ENCODE measurements at regions not wholly inside any gene's neighbourhood (a gene's known extent, or its start where the extent isn't known, plus 50 kb on each side); places are given as distances from the start of the nearest gene placed in this dataset.
"Not testable (repeated sequence)": the region's sequence is repeated elsewhere in the genome, so short reads cannot be mapped to it uniquely, and the experiment has no call there.

DNA sequence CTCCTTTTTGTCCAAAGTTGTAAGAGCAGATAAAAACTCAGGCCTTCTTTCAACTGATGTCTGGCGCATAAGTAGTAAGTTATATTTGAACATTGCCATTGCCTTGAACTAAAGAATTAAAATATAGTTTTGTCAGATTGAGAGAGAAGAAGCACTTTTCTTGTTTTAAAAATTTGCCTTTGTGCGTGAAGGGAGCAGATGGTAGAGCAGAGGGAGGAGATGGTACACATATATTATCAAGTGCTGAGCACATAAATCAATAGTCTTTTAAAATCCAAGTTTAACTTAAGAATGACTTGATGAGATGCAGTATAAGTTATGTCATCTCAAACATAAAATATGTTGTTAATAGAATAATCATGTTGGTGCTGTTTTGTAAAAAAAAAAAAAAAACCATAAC, 504.6 kb upstream of the KLHL1 start:
- no peak for DNase-seq

DNA sequence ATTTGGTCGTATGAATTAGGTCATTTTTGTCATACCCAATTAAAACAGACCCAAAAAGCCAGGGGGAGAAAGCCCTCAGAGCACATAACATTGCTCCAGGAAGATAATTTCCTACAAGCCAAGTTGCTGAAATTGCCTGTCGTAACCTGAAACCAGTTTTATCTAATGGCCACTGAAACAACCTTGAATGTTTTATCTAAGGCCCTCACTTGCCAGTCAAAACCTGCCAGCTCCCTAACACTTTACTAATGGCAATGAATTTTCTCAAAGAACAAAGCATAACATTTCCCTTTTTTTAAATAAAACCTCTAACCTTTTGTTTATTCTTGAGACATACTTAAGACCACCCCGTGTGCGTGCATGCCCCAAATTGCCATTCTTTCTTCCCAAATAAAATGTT, 496.2 kb upstream of the KLHL1 start:
- DNase-seq = no peak

DNA sequence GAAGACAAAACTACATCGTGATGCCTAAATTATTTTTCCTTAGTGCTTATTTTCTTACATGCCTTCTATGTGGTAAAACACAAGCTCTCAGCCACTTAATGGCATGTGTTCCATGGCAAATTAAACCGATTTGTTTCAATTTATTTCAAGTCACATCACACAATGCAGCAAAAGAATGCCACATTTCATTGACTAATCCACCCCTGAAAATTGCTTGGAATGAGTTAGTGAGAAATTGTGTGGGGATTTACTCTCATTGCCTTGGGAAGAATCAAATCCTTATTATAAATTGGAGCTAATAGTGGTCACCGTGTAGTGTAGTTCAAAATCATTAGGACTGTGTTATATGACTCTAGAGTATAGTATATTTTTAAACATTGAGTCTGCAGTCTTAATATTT, 485.5 kb upstream of the KLHL1 start:
- no peak for DNase-seq

DNA sequence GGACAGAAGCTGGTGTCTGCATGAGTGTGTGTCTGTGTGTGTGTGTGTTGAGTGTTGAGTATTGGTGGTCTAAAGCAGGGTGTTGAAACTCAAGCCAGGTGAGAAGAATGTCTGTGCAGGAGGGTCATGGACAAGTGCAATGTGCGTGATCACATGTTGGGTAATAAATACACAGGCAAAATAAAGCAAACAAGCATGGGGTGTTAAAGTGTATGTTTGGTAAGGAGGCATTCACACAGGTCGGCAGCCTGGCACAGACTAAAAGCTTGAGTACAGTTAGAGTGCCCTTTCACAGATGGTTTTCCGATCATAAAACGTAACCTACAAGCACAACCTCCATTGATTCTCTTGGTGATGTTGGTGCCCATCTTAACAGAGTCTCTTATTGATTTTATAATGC, 476.9 kb upstream of the KLHL1 start:
- DNase-seq = no peak

DNA sequence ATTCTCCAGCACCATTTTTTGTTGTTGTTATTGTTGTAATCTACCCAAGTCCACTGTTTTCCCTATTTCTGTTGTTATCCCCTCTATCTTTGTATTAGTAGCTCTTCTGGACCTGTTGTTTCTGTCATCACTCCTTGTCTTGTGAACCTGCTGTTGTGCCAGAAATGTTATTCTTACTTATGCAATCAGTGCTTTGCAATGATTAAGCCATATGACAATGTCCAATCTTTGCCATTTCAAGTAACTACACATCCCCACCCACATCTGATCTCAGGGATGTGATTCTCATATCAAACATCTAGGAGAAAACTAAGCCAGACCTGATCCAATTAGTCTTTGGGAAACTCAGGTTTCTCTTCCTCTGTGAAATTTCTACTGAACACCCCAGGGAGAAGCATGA, 472.6 kb upstream of the KLHL1 start:
- no peak for DNase-seq

DNA sequence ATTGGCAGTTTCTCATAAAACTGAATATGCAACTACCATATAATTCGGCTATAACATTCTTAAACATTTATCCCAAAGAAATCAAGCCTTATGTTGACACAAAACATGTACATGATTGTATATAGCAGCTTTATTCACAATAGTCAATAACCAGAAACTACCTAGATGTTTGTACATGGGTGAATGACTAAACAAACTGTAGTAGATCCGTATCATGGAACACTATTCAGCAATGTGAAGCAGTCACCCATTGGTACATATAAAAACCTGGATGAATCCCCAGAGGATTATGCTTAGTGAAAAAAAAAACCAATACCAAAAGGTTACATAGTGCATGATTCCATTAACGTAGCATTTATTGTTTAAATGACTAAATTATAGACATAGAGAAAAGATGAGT, 471.7 kb upstream of the KLHL1 start:
- DNase-seq = no peak

DNA sequence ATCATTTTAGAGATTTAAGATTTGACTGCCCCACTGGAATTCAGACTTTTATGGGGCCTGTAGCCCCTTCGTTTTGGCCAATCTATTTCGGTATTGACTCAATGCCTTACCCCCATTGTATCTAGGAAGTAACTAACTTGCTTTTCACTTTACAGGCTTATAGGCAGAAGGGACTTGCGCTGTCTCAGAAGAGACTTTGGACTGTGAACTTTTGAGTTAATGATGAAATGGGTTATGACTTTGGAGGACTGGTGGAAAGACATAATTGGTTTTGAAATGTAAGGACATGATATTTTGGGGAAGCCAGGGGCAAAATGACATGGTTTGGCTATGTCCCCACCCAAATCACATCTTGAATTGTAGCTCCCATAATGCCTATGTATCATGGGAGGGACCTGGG, 463.0 kb upstream of the KLHL1 start:
- no peak for DNase-seq

DNA sequence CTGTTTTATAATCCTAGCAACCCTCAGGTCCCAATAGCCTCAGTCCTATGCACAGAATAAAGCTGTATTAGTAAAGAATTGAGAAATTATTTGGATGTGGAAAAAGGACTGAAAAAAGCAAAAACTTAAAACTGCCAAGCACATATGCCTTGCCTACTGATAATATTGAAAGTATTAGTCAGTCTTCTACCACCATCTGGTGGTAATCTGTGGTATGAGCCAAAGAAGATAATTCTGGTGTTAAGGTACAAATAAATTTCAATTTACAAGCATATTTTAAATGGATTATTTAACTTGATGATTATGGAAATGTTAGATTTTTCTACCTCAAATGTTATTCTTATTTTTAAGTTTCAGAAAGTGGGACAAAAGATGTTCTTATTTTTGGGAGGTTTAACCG, 460.3 kb upstream of the KLHL1 start:
- peak; percentile 1 for DNase-seq

DNA sequence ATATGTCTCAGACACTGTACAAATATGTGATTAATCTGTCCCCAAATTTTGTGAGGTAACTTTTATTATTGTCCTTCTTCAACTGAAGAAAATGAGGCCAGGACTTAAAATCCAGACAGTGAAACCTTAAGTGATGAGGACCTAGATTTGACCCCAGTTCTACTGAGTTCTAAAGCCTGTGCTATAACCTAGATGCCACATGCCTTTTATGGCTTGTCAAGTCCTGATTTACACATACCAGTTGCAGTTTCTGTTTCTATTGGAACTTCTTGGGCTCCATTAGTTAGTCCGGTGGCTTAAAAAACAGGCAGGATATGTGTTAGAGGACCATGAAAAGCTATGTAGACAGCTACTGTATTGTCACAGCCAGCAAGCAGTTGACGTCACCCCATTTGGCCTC, 436.5 kb upstream of the KLHL1 start:
- DNase-seq = no peak

DNA sequence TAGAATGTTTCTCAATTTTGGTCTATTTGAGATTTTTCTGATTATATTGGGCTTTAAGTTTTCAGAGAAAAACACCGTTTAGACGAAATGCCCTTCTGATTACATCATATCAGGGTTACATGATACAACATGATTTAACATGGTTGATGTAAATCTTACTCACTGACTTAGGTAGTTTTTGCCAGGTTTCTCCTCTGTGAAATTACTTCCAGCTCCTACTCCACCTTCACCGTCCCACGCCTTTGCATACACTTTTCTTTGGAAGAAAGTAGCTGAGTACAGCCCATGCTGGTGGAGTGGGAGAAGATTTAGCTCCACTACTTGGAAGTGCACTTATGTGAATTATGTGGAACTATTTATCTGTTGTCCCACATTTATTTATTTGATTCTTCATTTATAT, 433.2 kb upstream of the KLHL1 start:
- DNase-seq = no peak

DNA sequence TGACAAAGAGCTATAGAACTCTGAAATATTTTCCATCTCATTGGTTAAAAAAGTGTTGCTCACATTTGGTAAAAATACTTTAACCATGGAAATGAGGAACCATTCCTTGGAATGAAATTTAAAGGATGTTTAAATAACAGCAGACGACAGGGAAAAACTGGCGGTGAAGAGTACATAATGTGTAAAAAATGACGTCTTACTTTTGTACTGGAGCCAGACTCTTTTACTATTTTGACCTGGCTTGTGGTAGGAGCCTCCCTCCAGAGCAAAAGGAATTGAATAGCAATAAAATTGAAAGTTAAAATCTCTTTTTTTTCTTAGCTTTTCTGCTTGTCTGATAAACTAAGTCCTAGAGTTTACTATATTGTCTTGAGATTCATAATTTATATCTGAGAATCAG, 426.2 kb upstream of the KLHL1 start:
- no peak for DNase-seq

DNA sequence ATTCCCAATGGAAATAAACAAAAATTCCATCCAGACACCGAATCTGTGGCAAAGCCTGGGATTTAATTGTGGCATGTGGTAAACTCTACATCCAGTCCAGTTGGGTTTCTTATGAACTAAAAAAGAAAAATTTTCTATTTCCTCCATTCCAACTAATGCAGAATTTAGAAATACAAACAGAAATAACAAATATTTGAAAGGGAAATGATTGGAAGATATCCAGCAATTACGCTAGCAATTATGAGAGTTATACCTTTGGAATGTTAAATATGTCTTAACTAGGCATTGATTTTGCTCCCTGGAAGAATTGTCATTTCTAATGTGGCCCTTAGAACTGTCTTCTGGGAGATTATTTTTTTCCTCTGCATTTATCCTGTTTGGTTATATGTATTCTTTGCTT, 421.4 kb upstream of the KLHL1 start:
- DNase-seq = no peak

DNA sequence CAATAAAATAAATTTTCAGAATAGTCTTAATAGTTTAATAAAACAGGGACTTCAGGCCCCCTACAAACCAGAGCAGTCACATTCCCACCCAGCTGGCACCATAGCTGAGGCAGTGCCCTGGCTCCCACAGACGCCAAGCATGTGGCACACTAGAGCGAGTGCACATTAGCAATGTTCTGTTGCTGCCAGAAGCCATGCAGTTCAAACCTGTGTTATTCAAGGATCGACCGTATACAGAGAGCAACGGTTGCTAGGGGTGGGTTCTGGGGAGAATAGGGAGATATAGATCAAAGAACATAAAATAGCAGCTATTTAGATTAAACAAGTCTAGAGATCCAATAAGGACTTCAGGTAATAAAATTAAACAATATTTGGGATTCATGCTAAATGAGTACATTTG, 419.3 kb upstream of the KLHL1 start:
- DNase-seq = no peak

DNA sequence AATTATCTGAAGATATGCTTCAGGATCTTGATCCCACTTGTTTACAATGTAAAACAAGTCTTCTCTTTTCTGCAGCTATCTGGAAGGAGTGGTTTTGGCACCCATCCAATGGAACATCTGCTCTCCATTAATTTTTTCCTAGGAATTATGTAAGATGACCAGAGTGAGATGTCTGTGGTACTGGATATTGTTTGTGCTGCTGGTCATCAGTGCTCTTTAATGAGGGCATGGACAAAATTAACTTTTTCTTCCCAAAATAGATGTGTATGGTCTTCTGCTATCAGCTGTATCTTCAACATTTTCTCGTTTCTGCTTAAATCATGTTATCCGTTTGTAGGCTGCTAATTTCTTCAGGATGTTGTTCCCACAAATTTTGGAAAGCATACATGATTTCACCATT, 415.4 kb upstream of the KLHL1 start:
- no peak for DNase-seq

DNA sequence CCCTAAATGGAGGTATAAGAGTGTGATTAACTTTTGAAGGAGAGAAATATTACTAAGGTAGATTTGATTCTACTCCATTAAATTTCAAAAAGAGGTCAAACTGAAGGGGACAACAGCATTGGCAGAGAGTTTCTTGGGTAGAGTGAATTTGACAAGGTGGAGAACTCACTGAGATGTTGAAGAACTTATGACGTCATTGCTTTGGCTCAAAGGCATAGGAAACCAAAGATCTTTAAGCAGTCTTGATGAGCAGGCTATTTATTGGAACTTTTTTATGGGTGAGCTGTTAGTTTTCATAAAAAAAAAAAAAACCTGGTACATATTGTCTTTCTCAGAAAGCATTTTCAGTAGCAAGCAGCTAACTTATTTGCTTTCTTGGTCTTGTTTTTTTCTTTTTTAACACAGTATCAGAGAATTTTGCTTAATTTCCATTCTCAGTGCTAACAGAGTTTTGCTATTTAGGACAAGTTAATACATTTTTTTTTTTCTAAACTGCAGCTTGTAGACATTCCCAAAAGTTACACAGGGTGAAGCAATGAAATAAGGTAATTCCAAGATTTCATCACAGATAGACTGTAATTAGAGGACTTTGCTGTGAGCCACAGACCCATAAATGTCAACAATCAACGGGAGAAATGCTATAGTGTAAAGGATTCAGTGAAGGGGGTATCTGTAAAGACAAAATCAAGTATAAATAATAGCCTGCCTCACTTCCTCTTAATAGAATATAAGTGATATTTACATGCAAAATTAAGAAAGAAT, 412.2 kb upstream of the KLHL1 start:
- DNase-seq = no peak

DNA sequence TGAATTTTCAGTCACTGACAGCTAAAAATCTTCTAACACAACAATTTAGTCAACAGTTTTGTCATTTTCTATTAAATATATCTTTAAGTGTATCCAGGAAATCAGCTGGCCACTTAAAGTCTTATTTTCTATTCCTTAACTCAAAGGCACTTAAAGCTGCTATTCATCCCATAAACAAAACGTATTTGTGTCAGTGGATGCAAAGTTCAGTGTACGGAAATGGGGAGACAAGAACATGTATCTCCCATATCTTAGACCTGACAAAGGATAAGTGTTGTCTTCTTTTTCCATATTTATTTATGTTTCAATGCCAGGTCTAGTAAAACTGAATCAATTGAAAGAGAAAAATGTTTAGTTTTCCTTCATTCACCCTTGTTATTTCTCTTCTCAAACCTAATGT, 409.8 kb upstream of the KLHL1 start:
- no peak for DNase-seq

DNA sequence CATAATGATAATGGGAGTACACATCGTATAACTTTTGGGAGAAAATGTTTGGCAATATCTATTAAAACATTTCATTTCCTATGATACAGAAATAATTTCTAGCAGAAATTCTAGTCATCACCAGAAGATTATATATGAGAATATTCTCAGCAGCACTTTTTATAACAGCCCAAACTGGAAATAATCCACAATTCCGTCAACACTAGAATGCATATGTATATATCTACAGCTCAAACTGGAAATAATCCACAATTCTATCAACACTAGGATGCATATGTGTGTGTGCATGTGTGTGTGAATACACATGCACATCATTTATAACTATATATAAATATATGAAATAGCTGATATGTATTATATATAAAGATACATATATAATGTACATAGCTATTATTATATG, 408.0 kb upstream of the KLHL1 start:
- no peak for DNase-seq

DNA sequence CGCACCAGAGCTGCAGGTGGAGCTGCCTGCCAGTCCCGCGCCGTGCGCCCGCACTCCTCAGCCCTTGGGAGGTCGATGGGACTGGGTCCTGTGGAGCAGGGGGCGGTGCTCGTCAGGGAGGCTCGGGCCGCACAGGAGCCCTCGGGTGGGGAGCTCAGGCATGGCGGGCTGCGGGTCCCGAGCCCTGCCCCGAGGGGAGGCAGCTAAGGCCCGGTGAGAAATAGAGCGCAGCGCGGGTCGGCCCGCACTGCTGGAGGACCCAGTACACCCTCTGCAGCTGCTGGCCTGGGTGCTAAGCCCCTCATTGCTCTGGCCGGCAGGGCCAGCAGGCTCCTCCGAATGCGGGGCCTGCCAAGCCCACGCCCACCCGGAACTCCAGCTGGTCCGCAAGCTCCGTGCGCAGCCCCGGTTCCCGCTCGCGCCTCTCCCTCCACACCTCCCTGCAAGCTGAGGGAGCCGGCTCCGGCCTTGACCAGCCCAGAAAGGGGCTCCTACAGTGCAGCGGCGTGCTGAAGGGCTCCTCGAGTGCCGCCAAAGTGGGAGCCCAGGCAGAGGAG, 403.7 kb upstream of the KLHL1 start:
- DNase-seq = not testable (repeated sequence)

DNA sequence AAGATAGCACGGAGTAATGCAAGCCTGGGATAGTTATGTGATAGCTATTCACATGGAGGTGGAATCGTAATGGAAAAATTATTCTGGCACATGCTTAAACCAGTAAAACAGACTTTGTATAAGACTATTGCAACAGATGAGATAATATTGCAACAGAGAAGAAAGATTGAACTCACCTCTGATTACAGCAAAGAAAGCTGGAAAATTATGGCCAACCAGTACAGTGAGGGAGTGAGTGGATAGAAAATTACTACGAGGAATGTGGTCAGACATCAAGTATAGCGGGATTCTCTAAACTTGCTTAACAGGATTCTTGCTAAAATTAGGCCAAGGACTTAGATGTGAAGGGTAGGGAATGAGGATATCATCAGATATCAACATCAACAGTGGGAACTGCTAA, 397.6 kb upstream of the KLHL1 start:
- DNase-seq = no peak

DNA sequence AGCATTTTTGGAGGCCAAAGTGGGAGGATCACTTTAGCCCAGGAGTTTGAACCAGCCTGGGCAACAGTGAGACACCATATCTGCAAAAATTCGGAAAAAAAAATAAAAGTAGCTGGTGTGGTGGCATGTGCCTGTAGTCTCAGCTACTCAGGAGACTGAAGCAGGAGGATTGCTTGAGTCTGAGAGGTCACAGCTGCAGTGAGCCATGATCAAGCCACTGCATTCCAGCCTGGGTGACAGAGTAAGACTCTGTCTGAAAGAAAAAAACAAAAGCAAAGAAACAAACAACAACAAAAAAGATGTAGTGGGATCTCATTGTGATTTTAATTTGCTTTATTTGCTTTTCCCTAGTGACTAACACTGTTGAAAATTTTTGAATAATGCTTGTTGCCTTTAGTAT, 394.7 kb upstream of the KLHL1 start:
- no peak for DNase-seq

DNA sequence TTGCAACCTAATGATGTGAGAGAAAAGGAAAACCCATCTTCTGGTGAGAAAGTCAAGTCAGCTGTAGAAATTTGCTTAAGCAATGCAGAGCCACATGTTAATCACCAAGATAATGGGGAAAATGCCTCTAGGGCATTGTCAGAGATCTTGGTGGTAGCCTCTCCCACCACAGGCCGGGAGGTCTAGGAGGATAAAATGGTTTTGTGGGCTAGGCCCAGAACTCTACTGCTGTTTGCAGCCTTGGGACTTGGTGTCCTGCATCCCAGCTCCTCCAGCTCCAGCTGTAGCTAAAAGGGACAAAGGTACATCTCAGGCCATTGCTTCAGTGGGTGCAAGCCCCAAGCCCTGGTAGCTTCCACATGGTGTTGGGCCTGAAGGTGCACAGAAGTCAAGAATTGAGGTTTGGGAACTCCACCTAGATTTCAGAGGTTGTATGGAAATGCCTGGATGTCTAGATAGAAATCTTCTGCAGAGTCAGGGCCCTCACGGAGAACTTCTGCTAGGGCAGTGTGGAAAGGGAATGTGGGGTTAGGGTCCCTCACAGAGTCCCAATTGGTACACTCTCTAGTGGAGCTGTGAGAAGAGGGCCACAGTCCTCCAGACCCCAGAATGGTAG, 382.2 kb upstream of the KLHL1 start:
- DNase-seq = no peak

DNA sequence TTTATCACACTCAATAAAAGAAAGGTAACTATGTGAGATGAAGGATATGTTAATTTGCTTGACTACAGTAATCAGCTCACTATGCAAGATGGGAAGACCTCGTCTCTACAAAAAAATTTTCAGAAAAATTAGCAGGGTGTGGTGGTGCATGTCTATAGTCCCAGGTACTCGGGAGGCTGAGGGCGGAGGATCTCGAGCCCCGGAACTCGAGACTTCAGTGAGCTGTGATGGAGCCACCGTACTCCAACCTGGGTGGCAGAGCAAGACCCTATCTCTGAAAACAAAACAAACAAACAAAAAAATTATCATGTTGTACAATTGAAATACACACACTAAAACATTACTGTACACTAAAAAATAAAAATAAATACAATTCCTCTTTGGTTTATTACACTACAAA, 376.7 kb upstream of the KLHL1 start:
- no peak for DNase-seq

DNA sequence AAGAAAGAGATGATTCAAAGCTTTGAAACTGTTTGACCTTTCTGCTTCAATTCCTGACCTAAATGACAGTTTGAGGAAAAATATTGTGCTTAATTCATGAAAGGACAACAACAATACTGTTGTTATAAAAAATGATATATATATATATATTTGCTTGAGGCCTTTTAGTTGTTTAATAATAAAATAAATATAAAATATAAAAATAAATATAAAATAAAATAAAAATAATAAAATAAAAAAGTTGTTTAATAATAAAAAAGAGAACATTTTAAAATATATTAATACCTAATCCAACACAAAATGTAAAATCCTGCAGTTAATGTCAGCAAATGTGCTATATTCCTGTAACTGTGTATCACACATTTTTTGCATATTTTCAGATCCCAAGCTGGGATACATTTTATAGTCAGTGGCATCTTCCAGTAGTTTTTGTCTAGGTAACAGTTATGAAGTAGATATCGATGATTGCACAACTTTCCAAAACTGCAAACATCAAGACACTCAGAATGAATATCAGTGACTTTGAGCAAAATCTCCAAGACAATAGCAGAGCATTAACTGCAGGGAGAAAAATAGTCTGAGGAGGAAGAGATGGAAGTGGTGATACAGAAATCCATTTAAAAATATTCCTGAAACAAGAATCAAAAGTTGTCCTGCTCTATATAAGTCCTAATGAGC, 375.5 kb upstream of the KLHL1 start:
- DNase-seq = no peak

DNA sequence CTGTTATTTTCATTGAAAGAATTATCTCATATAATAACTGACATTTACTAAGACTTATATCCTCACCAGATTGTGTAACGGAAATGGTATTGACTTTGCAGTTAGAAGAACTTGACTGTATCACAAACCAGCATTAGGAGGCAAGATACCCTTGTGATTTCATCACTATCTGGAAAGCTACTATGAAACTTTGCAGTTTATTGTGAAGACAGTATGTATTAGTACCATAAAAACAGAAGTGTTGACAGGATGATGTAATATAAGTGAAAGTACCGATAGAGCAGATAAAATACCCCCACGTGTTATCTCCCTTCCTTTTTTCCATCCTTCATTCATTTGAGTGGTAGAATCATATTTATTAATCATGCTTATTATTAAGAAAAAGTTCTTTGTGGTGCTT, 365.7 kb upstream of the KLHL1 start:
- DNase-seq = no peak
